H9 (cell line): ENCODE measurements at regions not wholly inside any gene's neighbourhood (a gene's known extent, or its start where the extent isn't known, plus 50 kb on each side); places are given as distances from the start of the nearest gene placed in this dataset.

ENCODE experiments used
- DNase-seq: peaks from one replicate; pipeline ENCODE4 v3.0.0-alpha.2; 2017
- H2AFZ ChIP-seq: one replicate; pipeline ENCODE4 v1.6.1; 2013; ENCODE audit warnings: mild to moderate bottlenecking, low read length, control low read depth, moderate library complexity
- H2AK5ac ChIP-seq: 2 replicates; pipeline ENCODE4 v1.6.1; 2013; ENCODE audit warnings: low read length, control low read depth, mixed read lengths; ENCODE audit not compliant: insufficient read length
- H2BK120ac ChIP-seq: one replicate; pipeline ENCODE4 v1.6.1; 2013; ENCODE audit warnings: low read depth, mild to moderate bottlenecking, low read length, control low read depth, inconsistent platforms; ENCODE audit not compliant: poor library complexity, severe bottlenecking
- H2BK12ac ChIP-seq: 2 replicates; pipeline ENCODE4 v1.6.1; 2013; ENCODE audit warnings: low read length, control low read depth, mixed read lengths, low read depth; ENCODE audit not compliant: insufficient read length
- H2BK15ac ChIP-seq: 2 replicates; pipeline ENCODE4 v1.6.1; 2013; ENCODE audit warnings: low read depth, low read length, control low read depth
- H2BK20ac ChIP-seq: one replicate; pipeline ENCODE4 v1.6.1; 2013; ENCODE audit warnings: low read depth, mild to moderate bottlenecking, low read length, control low read depth, inconsistent platforms; ENCODE audit not compliant: poor library complexity, severe bottlenecking
- H2BK5ac ChIP-seq: 2 replicates; pipeline ENCODE4 v1.6.1; 2013; ENCODE audit warnings: low read length, control low read depth, mixed read lengths; ENCODE audit not compliant: insufficient read length
- H3K14ac ChIP-seq: 2 replicates; pipeline ENCODE4 v1.6.1; 2013; ENCODE audit warnings: low read length, control low read depth; ENCODE audit not compliant: insufficient read depth
- H3K18ac ChIP-seq: 2 replicates; pipeline ENCODE4 v1.6.1; 2013; ENCODE audit warnings: low read depth, mild to moderate bottlenecking, mixed read lengths, low read length, control low read depth; ENCODE audit not compliant: insufficient read length
- H3K23ac ChIP-seq: 2 replicates; pipeline ENCODE4 v1.6.1; 2013; ENCODE audit warnings: low read length, control low read depth, mixed read lengths, low read depth; ENCODE audit not compliant: insufficient read length
- H3K23me2 ChIP-seq: 2 replicates; pipeline ENCODE4 v1.6.1; 2013; ENCODE audit warnings: low read depth, mild to moderate bottlenecking, mixed read lengths, low read length, control low read depth; ENCODE audit not compliant: insufficient read length, poor library complexity, severe bottlenecking
- H3K27ac ChIP-seq: 2 replicates; pipeline ENCODE4 v1.5.1; 2013; ENCODE audit warnings: low read length, control low read depth, mixed read lengths, low read depth; ENCODE audit not compliant: insufficient read length
- H3K27me3 ChIP-seq: 2 replicates; pipeline ENCODE4 v1.6.1; 2013; ENCODE audit warnings: low read length, control low read depth, inconsistent platforms; ENCODE audit not compliant: insufficient read depth
- H3K4ac ChIP-seq: 2 replicates; pipeline ENCODE4 v1.6.1; 2013; ENCODE audit warnings: low read depth, mild to moderate bottlenecking, control low read depth, inconsistent platforms, low read length, moderate library complexity
- H3K4me1 ChIP-seq: 2 replicates; pipeline ENCODE4 v1.6.1; 2013; ENCODE audit warnings: low read length, control low read depth, inconsistent platforms; ENCODE audit not compliant: insufficient read depth
- H3K4me2 ChIP-seq: 2 replicates; pipeline ENCODE4 v1.6.1; 2013; ENCODE audit warnings: low read length, control low read depth, mixed read lengths; ENCODE audit not compliant: insufficient read length, insufficient read depth
- H3K56ac ChIP-seq: 2 replicates; pipeline ENCODE4 v1.6.1; 2013; ENCODE audit warnings: low read depth, mild to moderate bottlenecking, mixed read lengths, low read length, control low read depth; ENCODE audit not compliant: insufficient read length
- H3K79me1 ChIP-seq: 2 replicates; pipeline ENCODE4 v1.6.1; 2013; ENCODE audit warnings: low read depth, mild to moderate bottlenecking, moderate library complexity, low read length, control low read depth, inconsistent platforms; ENCODE audit not compliant: insufficient read depth, poor library complexity, severe bottlenecking
- H3K79me2 ChIP-seq: 2 replicates; pipeline ENCODE4 v1.6.1; 2013; ENCODE audit warnings: low read length, control low read depth, inconsistent platforms; ENCODE audit not compliant: insufficient read depth
- H3K9ac ChIP-seq: 2 replicates; pipeline ENCODE4 v1.6.1; 2013; ENCODE audit warnings: low read length, control low read depth, mixed read lengths; ENCODE audit not compliant: insufficient read length; ENCODE audit errors: extremely low read depth
- H3K9me3 ChIP-seq: one replicate; pipeline ENCODE4 v1.6.1; 2013; ENCODE audit warnings: low read depth, low read length, inconsistent platforms; ENCODE audit not compliant: control insufficient read depth
- H3T11ph ChIP-seq: one replicate; pipeline ENCODE4 v1.6.1; 2013; ENCODE audit warnings: mild to moderate bottlenecking, low read length, control low read depth, inconsistent platforms
- H4K20me1 ChIP-seq: one replicate; pipeline ENCODE4 v1.6.1; 2013; ENCODE audit not compliant: control insufficient read depth, insufficient read length, insufficient read depth
- H4K5ac ChIP-seq: 2 replicates; pipeline ENCODE4 v1.6.1; 2013; ENCODE audit warnings: low read depth, mild to moderate bottlenecking, mixed read lengths, low read length, control low read depth; ENCODE audit not compliant: insufficient read length
- H4K8ac ChIP-seq: replicated peaks from 2 replicates; pipeline ENCODE4 v1.6.1; 2013; ENCODE audit warnings: low read length, control low read depth, mixed read lengths, low read depth; ENCODE audit not compliant: insufficient read length
- H4K91ac ChIP-seq: 2 replicates; pipeline ENCODE4 v1.6.1; 2013; ENCODE audit warnings: low read depth, mild to moderate bottlenecking, moderate library complexity, mixed read lengths, low read length, control low read depth; ENCODE audit not compliant: insufficient read length
- H3K27ac Mint-ChIP-seq, 3 experiments: 2 replicates in 2 of 3; 3 replicates in 1 of 3; pipeline ENCODE4 v1.8.0; 2020 to 2021; ENCODE audit warnings: mixed read lengths in 3 of 3, mild to moderate bottlenecking in 1 of 3, moderate library complexity in 1 of 3
- H3K27me3 Mint-ChIP-seq: 2 replicates; pipeline ENCODE4 v1.8.0; 2021; ENCODE audit warnings: low read depth, mild to moderate bottlenecking, moderate library complexity, mixed read lengths
- H3K36me3 Mint-ChIP-seq, 3 experiments: 2 replicates in 2 of 3; 3 replicates in 1 of 3; pipeline ENCODE4 v1.8.0; 2020 to 2021; ENCODE audit warnings: low read depth in 3 of 3, mixed read lengths in 3 of 3; ENCODE audit not compliant: insufficient read depth in 1 of 3
- H3K4me1 Mint-ChIP-seq, 2 experiments: 2 replicates each; pipeline ENCODE4 v1.8.0; 2020; ENCODE audit warnings: mixed read lengths in 2 of 2
- H3K4me3 Mint-ChIP-seq, 2 experiments: 2 replicates in 1 of 2; 3 replicates in 1 of 2; pipeline ENCODE4 v1.8.0; 2020 to 2021; ENCODE audit warnings: mild to moderate bottlenecking in 2 of 2, mixed read lengths in 2 of 2, moderate library complexity in 1 of 2
- H3K9me3 Mint-ChIP-seq, 2 experiments: 2 replicates in 1 of 2; 3 replicates in 1 of 2; pipeline ENCODE4 v1.8.0; 2020; ENCODE audit warnings: mild to moderate bottlenecking in 2 of 2, mixed read lengths in 2 of 2, moderate library complexity in 1 of 2
- WGBS: extraction: QIAGEN DNeasy Blood & Tissue Kit; methylation state at CpG from one replicate; pipeline ENCODE4 v1.1.7; 2013; ENCODE audit warnings: missing lambda C conversion rate, low lambda C conversion rate, mixed read lengths; ENCODE audit not compliant: insufficient read length; ENCODE audit errors: extremely low coverage; 5-methylcytosine and 5-hydroxymethylcytosine counted together
- TF ChIP-seq, protein P1 (sequence below): fragments of 200-600 bp; sonication (generic); conservative IDR thresholded peaks from 3 replicates; pipeline ENCODE4 v1.8.0; 2021; ENCODE audit warnings: antibody characterized with exemption, mild to moderate bottlenecking

DNA sequence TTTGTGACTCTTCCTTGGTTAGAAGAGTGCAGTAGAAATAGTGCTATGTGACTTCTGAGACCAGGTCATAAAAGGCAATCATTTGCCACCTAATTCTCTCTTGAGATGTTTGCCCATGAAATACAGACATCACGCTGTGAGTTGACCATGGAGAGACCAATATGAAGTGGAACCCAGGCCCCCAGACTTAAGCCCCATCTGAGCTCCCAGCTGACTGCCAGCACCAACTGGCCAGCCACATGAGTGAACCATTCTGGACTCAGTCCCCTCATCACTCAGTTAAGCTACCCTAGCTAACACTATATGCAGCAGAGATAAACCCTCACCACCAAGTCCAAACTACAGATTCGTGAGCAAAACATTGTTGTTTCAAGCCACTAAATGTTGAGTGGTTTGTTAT lies 60.7 kb upstream of the NIPBL start:
- Histone ChIP-seq H3K14ac (no peak overlapping the region), H4K20me1 (no peaks in the 10 kb centered on the region), H4K8ac (no peak overlapping the region), H2BK120ac (no peak overlapping the region), H3K27ac (no peak overlapping the region), H3K9me3 (no peaks in the 10 kb centered on the region), H2BK5ac (no peak overlapping the region), H3K56ac (no peak overlapping the region), H3K18ac (no peak overlapping the region), H3K79me2 (no peaks in the 10 kb centered on the region), H4K5ac (no peak overlapping the region), H3K79me1 (no peaks in the 10 kb centered on the region), H3K9ac (no peak overlapping the region), H3K23me2 (no peaks in the 10 kb centered on the region), H4K91ac (no peak overlapping the region), H3K4me2 (no peak overlapping the region), H2BK12ac (no peak overlapping the region), H3K27me3 (no peaks in the 10 kb centered on the region), H3K23ac (no peak overlapping the region), H2AFZ (no peak overlapping the region), H3T11ph (no peak overlapping the region), H3K4ac (no peak overlapping the region), H2BK20ac (no peak overlapping the region), H2AK5ac (no peak overlapping the region), H3K4me1 (no peaks in the 10 kb centered on the region), H2BK15ac (no peak overlapping the region)
- DNase-seq: no peak
- H3K27me3 Mint-ChIP-seq: peaks cover 1% of the 10 kb centered on the region; the same call in 1 of the 2 replicates
- no CpG with 5 or more reads among the region's 2 CpGs for WGBS
- H3K36me3 Mint-ChIP-seq: no peaks in the 10 kb centered on the region
- no peaks in the 10 kb centered on the region for H3K4me1 Mint-ChIP-seq
- no peaks in the 10 kb centered on the region for H3K9me3 Mint-ChIP-seq
- no peak overlapping the region for H3K27ac Mint-ChIP-seq
- TF ChIP-seq, protein P1, sequence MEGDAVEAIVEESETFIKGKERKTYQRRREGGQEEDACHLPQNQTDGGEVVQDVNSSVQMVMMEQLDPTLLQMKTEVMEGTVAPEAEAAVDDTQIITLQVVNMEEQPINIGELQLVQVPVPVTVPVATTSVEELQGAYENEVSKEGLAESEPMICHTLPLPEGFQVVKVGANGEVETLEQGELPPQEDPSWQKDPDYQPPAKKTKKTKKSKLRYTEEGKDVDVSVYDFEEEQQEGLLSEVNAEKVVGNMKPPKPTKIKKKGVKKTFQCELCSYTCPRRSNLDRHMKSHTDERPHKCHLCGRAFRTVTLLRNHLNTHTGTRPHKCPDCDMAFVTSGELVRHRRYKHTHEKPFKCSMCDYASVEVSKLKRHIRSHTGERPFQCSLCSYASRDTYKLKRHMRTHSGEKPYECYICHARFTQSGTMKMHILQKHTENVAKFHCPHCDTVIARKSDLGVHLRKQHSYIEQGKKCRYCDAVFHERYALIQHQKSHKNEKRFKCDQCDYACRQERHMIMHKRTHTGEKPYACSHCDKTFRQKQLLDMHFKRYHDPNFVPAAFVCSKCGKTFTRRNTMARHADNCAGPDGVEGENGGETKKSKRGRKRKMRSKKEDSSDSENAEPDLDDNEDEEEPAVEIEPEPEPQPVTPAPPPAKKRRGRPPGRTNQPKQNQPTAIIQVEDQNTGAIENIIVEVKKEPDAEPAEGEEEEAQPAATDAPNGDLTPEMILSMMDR: no peak
- no peak overlapping the region for H3K4me3 Mint-ChIP-seq
